Right lobe of liver (tissue), 6 donors: ENCODE measurements at regions not wholly inside any gene's neighbourhood (a gene's known extent, or its start where the extent isn't known, plus 50 kb on each side); places are given as distances from the start of the nearest gene placed in this dataset.
"Not testable (repeated sequence)": the region's sequence is repeated elsewhere in the genome, so short reads cannot be mapped to it uniquely, and the experiment has no call there.

ENCODE experiments used
- ATAC-seq, 4 donors: fragments of 200-7000 bp; cut with Tn5 transposase; one replicate each; pipeline ENCODE4 v1.9.1; 2020; ENCODE audit warnings: mild to moderate bottlenecking in 4 of 4, moderate library complexity in 4 of 4
- DNase-seq, 3 donors: peaks; one replicate each; pipeline ENCODE4 v3.0.0-alpha.2; 2020
- H3K27ac ChIP-seq, 3 donors: fragments of 200-600 bp; one replicate each; pipeline ENCODE4 v1.8.0; 2022
- H3K27me3 ChIP-seq, 2 donors: fragments of 200-600 bp; one replicate each; pipeline ENCODE4 v1.8.0; 2022
- H3K36me3 ChIP-seq, 4 donors: fragments of 200-600 bp; sonication (generic) in 1 of 4; one replicate each; pipeline versions ENCODE4 v1.5.1 to v1.8.0; 2017 to 2022; ENCODE audit warnings: control low read depth in 1 of 4
- H3K4me1 ChIP-seq, 4 donors: fragments of 200-600 bp; sonication (generic) in 1 of 4; one replicate each; pipeline versions ENCODE4 v1.5.1 to v1.8.0; 2017 to 2022; ENCODE audit warnings: control low read depth in 1 of 4
- H3K4me3 ChIP-seq, 3 donors: fragments of 200-600 bp; one replicate each; pipeline ENCODE4 v1.8.0; 2022
- H3K9me3 ChIP-seq, 4 donors: fragments of 200-600 bp; sonication (generic) in 1 of 4; one replicate each; pipeline versions ENCODE4 v1.5.1 to v1.8.0; 2017 to 2022; ENCODE audit warnings: control low read depth in 1 of 4
- CTCF ChIP-seq, 4 donors: fragments of 200-600 bp in 3 of 4; fragments of 450-650 bp in 1 of 4; IDR thresholded peaks; one replicate each; pipeline versions ENCODE4 v1.5.1 to v1.8.0; 2016 to 2022; ENCODE audit warnings: antibody characterized with exemption in 4 of 4, mild to moderate bottlenecking in 2 of 4
- POLR2A ChIP-seq: fragments of 450-650 bp; IDR thresholded peaks from one replicate; pipeline ENCODE4 v1.6.1; 2017; ENCODE audit warnings: antibody characterized with exemption, mild to moderate bottlenecking
- WGBS: methylation state at CpG from one replicate; pipeline ENCODE4 v1.1.6; 2018; ENCODE audit warnings: low coverage, low lambda C conversion rate; ENCODE audit not compliant: insufficient coverage; ENCODE audit errors: missing lambda C conversion rate; 5-methylcytosine and 5-hydroxymethylcytosine counted together
- intact Hi-C, 2 donors: fragments of 100-400 bp; cut with DNase I; formaldehyde crosslinking; loops; one replicate each; pipeline versions ENCODE4 v1.11.2 to v1.14.1; 2022
- donor health status: DM: no; HTN: yes; CAD: no.
- donor health status: DM: no; HTN: no; CAD: no.
- donor health status: DM: no; HTN: no; CAD: no.
- donor health status: DM: no; HTN: yes; CAD: no.
- donor health status: DM: no; HTN: yes; CAD: no.

GRCh38 chr4:146107587-146108240 lies 67.8 kb upstream of the LSM6 start:
- ATAC-seq (no peak), DNase-seq (no peak)
- Histone ChIP-seq H3K9me3 (no peaks in the 10 kb centered on the region), H3K36me3 (no peaks in the 10 kb centered on the region), H3K27me3 (no peaks in the 10 kb centered on the region), H3K4me3 (no peak overlapping the region), H3K4me1 (no peaks in the 10 kb centered on the region), H3K27ac (no peak overlapping the region)
- no peak for TF ChIP-seq POLR2A
- TF ChIP-seq CTCF (IDR thresholded peaks at IDR 0.05) = no peak
- 51% methylated on average over 3 of the region's 3 CpGs for WGBS
- intact Hi-C loops = no loop called here

- H3K9me3 ChIP-seq = no peaks in the 10 kb centered on the region
- no peak overlapping the region for H3K27ac ChIP-seq
- ATAC-seq = peak in 3 of 4 donors; percentile 44 to 51 (median 50)
- intact Hi-C loops = no loop called here
- TF ChIP-seq POLR2A (no peak), CTCF (IDR thresholded peaks at IDR 0.05) (no peak)
- no peak overlapping the region for H3K4me3 ChIP-seq
- no peaks in the 10 kb centered on the region for H3K36me3 ChIP-seq
- H3K4me1 ChIP-seq = no peaks in the 10 kb centered on the region
- no CpG with 5 or more reads among the region's 1 CpG for WGBS
- no peaks in the 10 kb centered on the region for H3K27me3 ChIP-seq
- no peak for DNase-seq
These were observed 70.1 kb upstream of the LSM6 start for GRCh38 chr4:146105464-146105863.

GRCh38 chr4:146104541-146104940 lies 71.0 kb upstream of the LSM6 start:
- no peaks in the 10 kb centered on the region for H3K27me3 ChIP-seq
- TF ChIP-seq CTCF (IDR thresholded peaks at IDR 0.05) = no peak
- TF ChIP-seq POLR2A = no peak
- H3K4me1 ChIP-seq = no peaks in the 10 kb centered on the region
- DNase-seq (no peak), ATAC-seq (no peak)
- H3K4me3 ChIP-seq = no peak overlapping the region
- WGBS = 70% methylated on average over 2 of the region's 4 CpGs
- intact Hi-C loops = no loop called here
- H3K27ac ChIP-seq = no peak overlapping the region
- H3K9me3 ChIP-seq = no peaks in the 10 kb centered on the region
- H3K36me3 ChIP-seq = no peaks in the 10 kb centered on the region

- H3K9me3 ChIP-seq, H3K4me1 ChIP-seq, H3K27me3 ChIP-seq, H3K4me3 ChIP-seq, ATAC-seq, DNase-seq, H3K27ac ChIP-seq, H3K36me3 ChIP-seq, intact Hi-C loops: not testable (repeated sequence)
- 79% methylated on average over 6 of the region's 9 CpGs for WGBS
These were observed 71.5 kb upstream of the LSM6 start for GRCh38 chr4:146104052-146104451.

GRCh38 chr4:146099585-146099984 lies 75.9 kb upstream of the LSM6 start:
- ATAC-seq = no peak
- H3K4me1 ChIP-seq = no peaks in the 10 kb centered on the region
- 33% methylated on average over 1 of the region's 3 CpGs for WGBS
- H3K27me3 ChIP-seq = no peaks in the 10 kb centered on the region
- DNase-seq = no peak
- no peak overlapping the region for H3K4me3 ChIP-seq
- no peaks in the 10 kb centered on the region for H3K9me3 ChIP-seq
- no peaks in the 10 kb centered on the region for H3K36me3 ChIP-seq
- TF ChIP-seq POLR2A (no peak), CTCF (IDR thresholded peaks at IDR 0.05) (no peak)
- no peak overlapping the region for H3K27ac ChIP-seq
- intact Hi-C loops = no loop called here
